T-helper 17 cell (primary cell): ENCODE measurements at regions not wholly inside any gene's neighbourhood (a gene's known extent, or its start where the extent isn't known, plus 50 kb on each side); places are given as distances from the start of the nearest gene placed in this dataset.

Experiments
- ATAC-seq: fragments of 150-1000 bp; cut with Tn5 transposase; 2 replicates; pipeline ENCODE4 v1.10.0; 2021; ENCODE audit warnings: mild to moderate bottlenecking, moderate library complexity
- DNase-seq, 3 donors: peaks; one replicate each; pipeline versions ENCODE4 v3.0.0 to v3.0.0-alpha.2; 2020 to 2021
- H3K9me3 ChIP-seq: one replicate; pipeline ENCODE4 v1.7.0; 2013; ENCODE audit warnings: low read length, mild to moderate bottlenecking; ENCODE audit not compliant: control insufficient read depth, poor library complexity, severe bottlenecking
- H3K27ac Mint-ChIP-seq: one replicate; pipeline ENCODE4 v1.8.0; 2022; ENCODE audit warnings: mild to moderate bottlenecking, moderate library complexity, mixed read lengths
- H3K27me3 Mint-ChIP-seq: one replicate; pipeline ENCODE4 v1.8.0; 2022; ENCODE audit warnings: mixed read lengths
- H3K36me3 Mint-ChIP-seq: one replicate; pipeline ENCODE4 v1.8.0; 2022; ENCODE audit warnings: low read depth, mixed read lengths
- H3K4me1 Mint-ChIP-seq: one replicate; pipeline ENCODE4 v1.8.0; 2022; ENCODE audit warnings: mild to moderate bottlenecking, mixed read lengths
- H3K4me3 Mint-ChIP-seq: one replicate; pipeline ENCODE4 v1.8.0; 2022; ENCODE audit warnings: mild to moderate bottlenecking, moderate library complexity, mixed read lengths

DNA sequence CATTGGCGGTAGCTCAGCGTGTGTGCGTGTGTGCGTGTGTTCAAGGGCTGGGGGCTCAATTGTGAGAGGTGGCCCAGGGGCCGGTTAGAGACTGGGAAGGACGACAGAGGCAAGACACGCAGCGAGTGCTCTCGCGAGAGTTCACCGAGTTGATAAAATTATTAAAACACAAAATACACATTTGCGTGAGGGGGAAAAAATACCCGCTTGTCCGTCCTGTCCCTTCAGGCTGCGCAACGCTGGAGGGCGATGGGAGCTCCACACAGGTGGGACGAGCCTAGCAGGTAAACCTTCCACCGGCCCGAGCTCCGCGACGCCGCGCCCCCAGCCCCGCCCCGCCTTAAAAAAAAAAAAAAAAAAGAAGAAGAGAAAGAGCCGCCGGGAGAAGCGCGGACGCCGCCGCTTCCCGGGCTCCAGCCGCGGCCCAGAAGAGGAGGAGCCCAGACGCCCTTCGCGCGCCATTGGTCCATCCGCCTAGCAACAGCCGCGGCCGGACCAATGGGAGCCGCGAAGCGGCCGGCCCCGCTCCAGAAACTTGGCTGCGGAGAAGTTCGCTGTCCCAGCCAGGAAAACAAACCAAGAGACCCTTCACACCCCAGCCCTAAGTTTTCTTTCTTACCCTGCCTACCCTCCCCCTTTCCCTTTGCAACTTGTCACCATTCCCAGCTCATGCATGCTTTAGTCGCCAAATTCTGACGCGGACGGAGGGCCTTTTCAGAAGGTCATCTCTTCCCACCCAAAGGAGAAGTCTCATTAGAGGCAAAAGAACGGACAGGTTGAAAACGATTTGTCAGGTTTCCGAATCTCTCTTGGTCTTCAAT, 169.9 kb upstream of the MAF start:
- Mint-ChIP-seq H3K4me1 (peaks cover 11% of the 10 kb centered on the region), H3K36me3 (no peaks in the 10 kb centered on the region), H3K27ac (peak overlapping the region; percentile 93), H3K27me3 (peaks cover 11% of the 10 kb centered on the region), H3K4me3 (peak overlapping the region; percentile 91)
- H3K9me3 ChIP-seq: no peaks in the 10 kb centered on the region
- ATAC-seq (peak; percentile 97), DNase-seq (peak; percentile 39 to 66 (median 62))

DNA sequence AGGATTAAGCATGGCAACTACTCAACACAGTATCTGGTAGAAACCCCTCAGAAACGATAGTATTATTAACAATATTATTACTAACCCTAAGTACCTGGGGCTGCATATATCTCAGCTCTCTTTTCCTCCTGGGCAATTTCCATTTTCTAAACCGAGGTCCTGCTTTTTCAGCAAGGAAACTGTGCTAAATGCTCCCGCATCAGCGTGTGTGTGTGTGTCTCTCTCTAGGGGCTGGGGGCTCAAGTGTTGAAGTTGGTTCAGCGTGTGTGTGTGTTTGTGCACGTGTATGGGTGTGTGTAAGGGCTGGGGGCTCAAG, 169.3 kb upstream of the MAF start:
- no peak for ATAC-seq
- no peaks in the 10 kb centered on the region for H3K9me3 ChIP-seq
- Mint-ChIP-seq H3K4me1 (peaks cover 11% of the 10 kb centered on the region), H3K27me3 (peaks cover 6% of the 10 kb centered on the region), H3K36me3 (no peaks in the 10 kb centered on the region), H3K4me3 (peak overlapping the region; percentile 91), H3K27ac (peak overlapping the region; percentile 93)
- no peak for DNase-seq

DNA sequence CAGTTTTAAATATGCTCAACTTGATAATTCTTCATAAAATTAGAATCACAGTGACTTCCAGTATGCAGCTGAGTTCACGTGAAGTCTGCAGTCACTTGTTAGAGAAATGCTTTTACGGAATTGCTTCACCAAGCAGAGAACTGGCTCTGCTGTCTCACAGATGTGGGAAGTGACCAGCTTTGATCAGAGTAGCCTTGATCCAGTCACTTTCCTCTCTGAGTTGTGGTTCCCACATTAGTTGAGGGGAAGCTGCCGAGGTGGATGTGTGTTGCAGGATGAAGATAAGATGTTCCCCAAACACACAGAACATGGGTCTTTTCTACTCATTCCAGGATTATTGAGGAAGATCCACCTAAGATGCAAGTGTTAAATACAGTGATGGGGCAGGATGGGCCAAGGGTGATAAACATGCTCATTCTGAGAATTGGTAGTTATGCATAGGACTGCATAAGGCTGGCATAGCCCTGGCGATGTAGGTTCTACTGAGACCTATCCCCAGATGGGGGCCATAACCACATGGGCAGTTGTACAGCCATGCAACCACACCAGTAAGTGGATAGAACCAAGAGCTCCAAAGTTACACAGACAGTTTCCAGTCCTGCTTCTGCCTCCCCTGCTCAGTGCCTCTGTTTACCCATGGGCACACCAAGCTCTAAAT, 168.9 kb upstream of the MAF start:
- peaks cover under 1% of the 10 kb centered on the region for H3K27me3 Mint-ChIP-seq
- H3K27ac Mint-ChIP-seq: peak overlapping the region; percentile 93

DNA sequence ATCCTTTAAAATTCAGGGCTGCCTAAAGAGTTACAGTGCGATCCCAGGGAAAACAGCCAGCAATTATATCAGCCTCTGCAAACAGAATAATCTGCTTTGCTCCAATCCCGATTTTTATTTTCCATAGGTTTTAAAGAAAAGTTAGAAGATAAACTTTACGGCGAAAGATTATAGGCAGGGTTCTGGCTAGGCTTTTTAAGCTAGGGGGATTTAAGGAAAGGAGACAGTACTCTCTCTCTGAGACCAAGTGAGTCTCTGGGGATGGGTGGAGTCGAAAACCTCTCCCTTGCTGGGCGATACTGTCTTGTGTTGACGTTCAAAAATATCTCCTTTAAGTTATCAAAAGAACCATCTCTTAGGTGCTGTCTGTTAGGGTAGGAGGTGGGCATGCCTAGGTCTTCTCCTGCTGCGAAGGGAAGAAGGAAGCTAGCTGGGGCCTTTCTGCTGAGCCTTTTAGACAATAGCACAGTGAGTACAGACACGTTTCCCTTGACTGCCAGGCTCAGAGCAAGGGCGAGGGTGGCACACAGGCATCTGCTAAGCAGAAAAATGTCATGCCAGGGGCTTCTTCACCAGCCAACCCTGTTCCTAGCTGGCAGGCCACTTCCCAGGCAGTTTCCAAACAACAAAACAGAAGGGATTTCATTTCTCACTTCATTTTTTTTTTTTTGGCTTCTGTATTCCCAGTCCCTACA, 167.9 kb upstream of the MAF start:
- Mint-ChIP-seq H3K4me1 (peaks cover 11% of the 10 kb centered on the region), H3K27me3 (no peaks in the 10 kb centered on the region), H3K36me3 (no peaks in the 10 kb centered on the region), H3K27ac (peak overlapping the region; percentile 63), H3K4me3 (no peak overlapping the region)
- no peaks in the 10 kb centered on the region for H3K9me3 ChIP-seq
- ATAC-seq (no peak), DNase-seq (no peak)

More for the DNA sequence above, 168.9 kb upstream of the MAF start:
- H3K4me3 Mint-ChIP-seq: peak overlapping the region; percentile 91
- peaks cover 11% of the 10 kb centered on the region for H3K4me1 Mint-ChIP-seq
- no peaks in the 10 kb centered on the region for H3K36me3 Mint-ChIP-seq
- DNase-seq (no peak), ATAC-seq (no peak)
- H3K9me3 ChIP-seq: no peaks in the 10 kb centered on the region

DNA sequence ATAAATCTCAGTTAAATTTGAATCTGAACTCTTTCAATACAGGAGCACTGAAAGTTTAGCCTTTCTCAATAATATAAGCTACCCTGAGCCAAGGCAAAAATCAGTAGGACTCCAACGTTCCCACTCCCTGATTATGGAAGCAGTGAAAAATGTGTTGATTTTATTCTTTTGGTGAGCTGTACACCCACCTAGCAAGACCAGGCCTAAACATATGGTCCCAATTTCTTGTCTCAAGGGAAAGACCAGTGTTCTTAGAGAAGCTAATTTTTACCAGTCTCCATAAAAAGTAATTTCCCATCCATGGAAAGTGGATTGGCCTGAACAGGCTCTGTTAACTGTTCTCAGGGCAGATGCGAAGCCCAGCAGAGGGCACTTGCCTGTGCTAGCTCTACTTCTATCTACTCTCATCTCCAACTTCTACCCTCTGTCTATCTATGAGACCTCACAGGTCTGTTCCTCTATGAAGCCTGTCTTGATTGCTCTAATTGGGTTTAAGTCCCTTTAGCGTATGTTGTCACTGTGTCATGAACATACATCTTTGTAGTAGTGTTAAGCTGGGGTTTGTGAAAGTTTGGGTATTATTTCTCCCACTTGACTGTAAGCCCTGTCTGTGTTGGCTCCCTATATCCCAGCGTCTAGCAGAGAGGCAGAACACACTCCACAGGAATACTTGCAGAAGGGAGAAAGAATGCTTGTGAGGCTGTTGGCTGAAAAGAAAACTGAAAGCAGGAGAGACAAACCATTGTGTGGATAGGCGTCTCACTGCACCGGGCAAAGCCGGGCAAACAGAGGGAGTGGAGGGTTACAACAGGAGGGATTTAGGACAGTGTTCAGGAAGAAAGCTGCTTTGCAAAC, 167.1 kb upstream of the MAF start:
- no peaks in the 10 kb centered on the region for H3K9me3 ChIP-seq
- no peak for ATAC-seq
- H3K27ac Mint-ChIP-seq: peak overlapping the region; percentile 63

DNA sequence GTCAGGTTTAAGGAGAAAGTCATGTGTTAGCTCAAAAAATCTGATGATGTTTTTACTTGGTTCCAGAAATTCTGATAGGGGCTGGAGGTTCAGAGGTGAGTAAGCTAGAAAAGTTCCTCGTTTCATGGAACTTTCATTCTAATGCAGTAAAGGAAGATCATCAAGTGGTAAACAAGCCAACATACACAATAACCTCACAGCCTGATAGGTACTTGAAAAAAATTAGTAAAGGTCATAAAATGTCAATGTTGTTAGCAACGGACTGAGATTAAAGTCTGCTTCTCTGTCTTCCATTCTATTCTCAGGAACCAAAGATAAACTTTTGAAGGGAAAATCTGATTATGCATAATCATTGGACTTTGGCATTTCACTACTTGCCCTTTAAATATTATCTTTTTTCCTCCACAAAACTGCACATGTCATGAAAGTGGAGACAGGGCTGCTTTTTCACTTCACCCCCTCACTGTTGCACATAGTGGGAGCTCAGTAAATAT, 165.4 kb upstream of the MAF start:
- Mint-ChIP-seq H3K27me3 (no peaks in the 10 kb centered on the region), H3K4me3 (no peak overlapping the region), H3K27ac (no peak overlapping the region), H3K36me3 (no peaks in the 10 kb centered on the region), H3K4me1 (peaks cover 8% of the 10 kb centered on the region)
- no peak for DNase-seq
- no peak for ATAC-seq
- H3K9me3 ChIP-seq: no peaks in the 10 kb centered on the region

More for the DNA sequence above, 167.1 kb upstream of the MAF start:
- DNase-seq: no peak
- H3K4me3 Mint-ChIP-seq: no peak overlapping the region
- no peaks in the 10 kb centered on the region for H3K36me3 Mint-ChIP-seq
- no peaks in the 10 kb centered on the region for H3K27me3 Mint-ChIP-seq
- peaks cover 11% of the 10 kb centered on the region for H3K4me1 Mint-ChIP-seq

DNA sequence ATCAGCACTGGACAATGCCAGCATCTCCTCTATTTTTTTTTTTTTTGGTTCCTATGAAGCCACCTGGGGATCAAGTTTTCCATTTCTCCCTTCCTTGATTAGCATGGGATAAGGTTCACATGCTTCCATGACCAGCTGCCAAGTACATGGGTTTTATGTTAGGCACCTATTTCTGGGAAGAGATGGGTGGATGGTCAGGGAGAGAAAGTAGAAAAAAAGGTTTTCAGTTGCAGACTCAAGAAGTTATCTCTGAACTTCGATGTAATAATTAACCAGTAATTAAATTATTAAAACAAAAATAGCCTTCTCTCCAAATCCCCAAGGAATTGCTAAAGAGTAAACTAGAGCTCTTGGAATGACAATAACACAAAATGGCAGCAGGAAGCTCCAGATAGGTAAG, 164.9 kb upstream of the MAF start:
- DNase-seq (no peak), ATAC-seq (no peak)
- peaks cover under 1% of the 10 kb centered on the region for H3K27me3 Mint-ChIP-seq
- H3K4me3 Mint-ChIP-seq: no peak overlapping the region
- no peaks in the 10 kb centered on the region for H3K9me3 ChIP-seq
- H3K27ac Mint-ChIP-seq: no peak overlapping the region
- H3K36me3 Mint-ChIP-seq: no peaks in the 10 kb centered on the region
- H3K4me1 Mint-ChIP-seq: peaks cover 4% of the 10 kb centered on the region

DNA sequence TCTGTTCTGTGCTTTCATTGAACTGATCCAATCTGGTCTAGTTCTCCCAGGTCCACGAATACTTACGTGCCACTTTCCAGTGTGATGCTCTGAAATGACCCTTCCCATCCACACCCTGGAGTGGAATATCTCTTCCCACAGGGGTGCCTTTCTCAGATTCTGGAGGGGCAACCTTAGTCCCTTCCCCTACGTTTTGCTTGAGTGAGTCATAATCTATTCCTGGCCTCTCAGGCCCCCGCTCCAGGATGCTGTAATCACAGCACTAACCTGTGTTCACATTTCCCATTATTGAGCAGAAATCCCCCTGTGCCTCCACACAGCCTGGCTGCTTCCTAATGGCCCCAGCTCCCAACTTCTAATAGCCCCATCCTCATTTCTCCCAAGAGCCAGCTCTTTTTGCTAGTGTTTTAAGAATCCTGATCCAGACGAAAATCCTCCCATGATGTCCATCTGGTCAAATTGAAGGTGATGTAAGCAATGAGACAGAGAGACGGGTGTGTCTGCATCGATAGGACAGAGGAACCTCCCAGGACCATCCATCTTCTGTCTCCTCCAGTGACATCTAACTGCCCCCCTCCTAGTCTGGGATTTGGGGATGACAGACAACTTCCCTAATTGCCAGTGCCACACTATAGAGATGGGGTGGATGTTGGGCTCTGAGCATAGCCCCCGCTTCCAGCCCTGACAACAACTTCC, 164.0 kb upstream of the MAF start:
- ATAC-seq (no peak), DNase-seq (no peak)
- H3K27me3 Mint-ChIP-seq: peaks cover 7% of the 10 kb centered on the region
- no peaks in the 10 kb centered on the region for H3K9me3 ChIP-seq
- H3K4me1 Mint-ChIP-seq: no peaks in the 10 kb centered on the region
- no peak overlapping the region for H3K4me3 Mint-ChIP-seq
- no peaks in the 10 kb centered on the region for H3K36me3 Mint-ChIP-seq
- H3K27ac Mint-ChIP-seq: no peak overlapping the region

DNA sequence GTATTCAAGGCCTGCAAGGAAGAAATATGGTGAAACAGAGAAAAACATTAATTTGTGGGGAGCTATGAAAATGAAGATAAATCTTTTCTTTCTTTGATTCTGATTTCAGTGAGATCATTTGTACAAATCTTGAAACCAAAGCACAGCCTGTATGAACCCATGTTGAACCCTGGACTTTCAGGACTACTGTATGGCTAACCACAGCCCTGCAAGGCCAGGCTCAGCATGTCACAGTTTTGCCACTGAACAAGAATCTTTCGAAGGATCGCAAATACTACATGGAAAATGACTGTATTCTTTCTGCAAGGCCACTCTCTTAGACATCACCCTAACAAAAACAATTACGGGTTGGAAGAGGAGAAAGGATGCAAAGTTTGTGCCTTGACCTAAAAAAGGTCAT, 161.7 kb upstream of the MAF start:
- no peak overlapping the region for H3K27ac Mint-ChIP-seq
- no peaks in the 10 kb centered on the region for H3K36me3 Mint-ChIP-seq
- H3K4me1 Mint-ChIP-seq: peaks cover 4% of the 10 kb centered on the region
- peaks cover 13% of the 10 kb centered on the region for H3K27me3 Mint-ChIP-seq
- no peak overlapping the region for H3K4me3 Mint-ChIP-seq
- DNase-seq: no peak
- ATAC-seq: no peak
- H3K9me3 ChIP-seq: no peaks in the 10 kb centered on the region

DNA sequence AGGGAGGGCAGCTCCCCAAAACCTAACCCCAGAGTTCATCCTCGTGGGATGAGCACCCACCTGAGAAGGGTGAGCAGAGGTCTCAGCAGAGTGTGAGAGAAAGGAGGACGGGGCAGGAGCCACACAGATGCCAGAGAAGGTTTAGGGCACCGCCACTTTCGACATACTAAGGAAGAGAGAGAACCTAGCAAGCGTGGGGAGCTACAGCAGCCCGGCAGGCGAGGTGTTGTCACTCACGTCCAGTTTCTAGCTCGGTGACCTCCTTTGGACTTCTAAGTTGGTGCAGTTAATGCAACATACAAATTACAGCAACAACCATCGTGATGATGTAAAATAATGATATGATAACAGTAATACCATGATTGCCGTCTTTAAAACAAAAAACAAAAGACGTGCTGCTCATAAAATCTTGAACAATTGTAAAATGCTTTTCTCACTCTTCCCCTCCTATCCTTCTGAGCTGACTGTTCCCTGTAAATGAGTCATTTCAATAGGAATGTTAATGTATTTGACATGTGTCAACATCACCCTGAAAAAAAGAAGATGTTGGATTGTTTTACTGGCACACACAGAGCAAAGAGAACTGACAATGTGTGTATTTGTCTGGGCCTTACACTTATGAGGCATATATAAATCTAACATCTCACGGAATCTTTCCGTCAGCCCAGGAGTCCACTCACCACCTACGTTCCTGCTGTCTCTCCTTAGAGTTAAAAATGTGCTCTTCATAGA, 158.2 kb upstream of the MAF start:
- ATAC-seq (no peak), DNase-seq (no peak)
- H3K27ac Mint-ChIP-seq: peak overlapping the region; percentile 16
- no peak overlapping the region for H3K4me3 Mint-ChIP-seq
- H3K4me1 Mint-ChIP-seq: peaks cover 23% of the 10 kb centered on the region
- peaks cover 13% of the 10 kb centered on the region for H3K27me3 Mint-ChIP-seq
- no peaks in the 10 kb centered on the region for H3K9me3 ChIP-seq
- H3K36me3 Mint-ChIP-seq: peaks cover 2% of the 10 kb centered on the region

DNA sequence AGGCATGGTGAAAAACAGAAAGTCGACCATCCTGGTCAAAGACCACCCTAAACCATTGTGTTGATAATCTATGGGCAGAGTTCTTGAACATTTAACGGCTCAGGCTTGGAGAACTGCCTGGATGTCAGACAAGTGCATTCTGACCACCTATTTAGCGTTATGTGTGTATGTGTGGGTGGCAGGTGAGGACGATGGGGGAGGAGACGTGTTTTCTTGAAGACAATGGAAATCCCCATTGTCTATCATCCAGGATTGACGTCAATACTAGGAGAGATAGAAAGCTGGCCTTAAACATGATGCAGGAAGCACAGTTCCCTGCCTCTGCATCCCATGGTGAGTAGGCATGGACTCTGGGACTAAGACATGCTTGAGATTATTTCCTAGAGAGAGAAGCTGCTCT, 157.4 kb upstream of the MAF start:
- Mint-ChIP-seq H3K36me3 (peaks cover 2% of the 10 kb centered on the region), H3K27me3 (peaks cover 13% of the 10 kb centered on the region), H3K27ac (no peak overlapping the region), H3K4me1 (peaks cover 25% of the 10 kb centered on the region), H3K4me3 (no peak overlapping the region)
- DNase-seq (no peak), ATAC-seq (no peak)
- H3K9me3 ChIP-seq: no peaks in the 10 kb centered on the region

DNA sequence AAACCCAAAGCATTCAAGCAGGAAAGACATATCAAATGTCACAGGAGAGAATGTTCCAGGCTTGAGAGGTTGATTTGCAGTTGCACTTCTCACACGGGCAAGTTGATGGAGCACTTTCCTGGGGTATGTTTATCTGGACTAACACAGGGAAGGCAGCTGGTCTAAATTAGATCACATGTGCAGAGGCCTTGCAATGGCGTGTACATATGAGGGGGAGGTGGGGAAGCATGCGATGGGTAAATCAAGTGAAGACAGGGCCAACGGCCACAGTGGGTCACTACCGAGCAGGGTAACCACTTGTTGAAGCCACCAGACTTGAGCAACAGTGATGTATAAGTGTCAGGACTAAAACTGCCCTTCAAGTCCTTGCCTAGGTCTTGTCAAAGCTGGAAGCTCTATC, 156.6 kb upstream of the MAF start:
- Mint-ChIP-seq H3K4me3 (no peak overlapping the region), H3K36me3 (peaks cover 2% of the 10 kb centered on the region), H3K4me1 (peaks cover 25% of the 10 kb centered on the region), H3K27me3 (peaks cover 13% of the 10 kb centered on the region), H3K27ac (no peak overlapping the region)
- DNase-seq (no peak), ATAC-seq (no peak)
- H3K9me3 ChIP-seq: no peaks in the 10 kb centered on the region
